H1 (cell line): ENCODE measurements at regions not wholly inside any gene's neighbourhood (a gene's known extent, or its start where the extent isn't known, plus 50 kb on each side); places are given as distances from the start of the nearest gene placed in this dataset.
A peak's percentile ranks its signal among the peaks of the same experiment; 100 is the strongest.

Experiments
- CTCF ChIA-PET: fragments of 300-600 bp; sonication (Branson Sonifier 250); formaldehyde crosslinking; loops from one replicate; lab custom pipeline; 2021; ENCODE audit not compliant: partially characterized antibody; lab: Charles Lee
- POLR2A ChIA-PET: fragments of 300-600 bp; sonication (Branson Sonifier 250); formaldehyde crosslinking; loops from one replicate; lab custom pipeline; 2021; ENCODE audit warnings: inconsistent platforms; ENCODE audit not compliant: partially characterized antibody; lab: Charles Lee
- DNase-seq, 2 experiments: peaks; one replicate each; pipeline versions ENCODE4 v3.0.0 to v3.0.0-alpha.2; 2010 to 2022; ENCODE audit warnings: low spot score in 2 of 2, low read depth in 1 of 2, mixed read lengths in 1 of 2
- FAIRE-seq: peaks from 2 replicates; lab custom pipeline; 2011; peaks lifted over from hg19 to GRCh38; lab: Jason Lieb, UNC
- H2AFZ ChIP-seq: 2 replicates; pipeline ENCODE4 v1.8.1; 2012; ENCODE audit warnings: low read length, inconsistent platforms
- H2AK5ac ChIP-seq: 2 replicates; pipeline ENCODE4 v1.6.1; 2013; ENCODE audit warnings: low read depth, low read length
- H2BK120ac ChIP-seq: replicated peaks from 2 replicates; pipeline ENCODE3; 2013; ENCODE audit warnings: low read depth, low read length, inconsistent platforms
- H2BK12ac ChIP-seq: 2 replicates; pipeline ENCODE4 v1.6.1; 2013; ENCODE audit warnings: low read depth, low read length
- H2BK15ac ChIP-seq: 2 replicates; pipeline ENCODE4 v1.6.1; 2013; ENCODE audit warnings: low read length
- H2BK20ac ChIP-seq: 2 replicates; pipeline ENCODE4 v1.6.1; 2013; ENCODE audit warnings: low read length
- H2BK5ac ChIP-seq: 2 replicates; pipeline ENCODE4 v1.6.1; 2013; ENCODE audit warnings: low read depth, low read length
- H3K14ac ChIP-seq: 2 replicates; pipeline ENCODE4 v1.6.1; 2013; ENCODE audit warnings: inconsistent platforms; ENCODE audit not compliant: insufficient read length
- H3K18ac ChIP-seq: 2 replicates; pipeline ENCODE4 v1.6.1; 2013; ENCODE audit warnings: low read length; ENCODE audit errors: extremely low read depth
- H3K23ac ChIP-seq: 2 replicates; pipeline ENCODE4 v1.6.1; 2013; ENCODE audit warnings: inconsistent platforms; ENCODE audit not compliant: insufficient read length
- H3K23me2 ChIP-seq: 2 replicates; pipeline ENCODE4 v1.6.1; 2013; ENCODE audit warnings: low read depth, low read length
- H3K27ac ChIP-seq: 2 replicates; pipeline ENCODE4 v1.6.1; 2011; ENCODE audit warnings: low read depth, low read length, inconsistent platforms
- H3K27me3 ChIP-seq, 4 experiments: replicated peaks in 1 of 4; 1 replicate in 1 of 4; 2 replicates in 3 of 4; pipeline versions ENCODE4 v1.6.1 to v1.8.1; 2011 to 2013; ENCODE audit warnings: low read length in 3 of 4, mild to moderate bottlenecking in 3 of 4, inconsistent platforms in 2 of 4, mixed read lengths in 2 of 4, moderate library complexity in 1 of 4; ENCODE audit not compliant: control insufficient read depth in 3 of 4, insufficient read depth in 3 of 4; ENCODE audit errors: extremely low read depth in 1 of 4
- H3K36me3 ChIP-seq, 4 experiments: 2 replicates each; pipeline versions ENCODE4 v1.6.1 to v1.8.1; 2011 to 2013; ENCODE audit warnings: mild to moderate bottlenecking in 4 of 4, low read length in 3 of 4, moderate library complexity in 2 of 4, control low read depth in 1 of 4, inconsistent platforms in 1 of 4; ENCODE audit not compliant: insufficient read depth in 4 of 4, control insufficient read depth in 2 of 4
- H3K4ac ChIP-seq: replicated peaks from 2 replicates; pipeline ENCODE3; 2013; ENCODE audit warnings: low read length, low read depth, mixed read lengths, inconsistent platforms; ENCODE audit not compliant: insufficient read length
- H3K4me1 ChIP-seq, 4 experiments: replicated peaks in 1 of 4; 1 replicate in 1 of 4; 2 replicates in 3 of 4; pipeline versions ENCODE4 v1.6.1 to v1.8.1; 2011 to 2013; ENCODE audit warnings: low read length in 3 of 4, inconsistent platforms in 2 of 4, mixed read lengths in 1 of 4; ENCODE audit not compliant: insufficient read depth in 4 of 4, control insufficient read depth in 3 of 4
- H3K4me2 ChIP-seq, 2 experiments: 2 replicates each; pipeline versions ENCODE4 v1.6.1 to v1.8.1; 2011 to 2013; ENCODE audit warnings: low read depth in 2 of 2, low read length in 2 of 2, control low read depth in 1 of 2, inconsistent platforms in 1 of 2, mild to moderate bottlenecking in 1 of 2; ENCODE audit not compliant: insufficient read depth in 1 of 2
- H3K4me3 ChIP-seq, 4 experiments: fragments of 200-600, 300-600 bp in 1 of 4; sonication (generic), shearing (Covaris generic), sonication (Bioruptor Twin) in 1 of 4; 2 replicates each; pipeline versions ENCODE4 v1.5.1 to v1.8.1; 2011 to 2016; ENCODE audit warnings: low read length in 4 of 4, low read depth in 3 of 4, control low read depth in 2 of 4, inconsistent platforms in 2 of 4, mild to moderate bottlenecking in 2 of 4, mixed read lengths in 1 of 4, moderate library complexity in 1 of 4; ENCODE audit not compliant: insufficient read depth in 2 of 4; ENCODE audit errors: extremely low read depth in 1 of 4
- H3K56ac ChIP-seq: replicated peaks from 2 replicates; pipeline ENCODE3; 2013; ENCODE audit warnings: low read depth, mild to moderate bottlenecking, mixed read lengths, low read length, inconsistent platforms; ENCODE audit not compliant: insufficient read length
- H3K79me1 ChIP-seq: 2 replicates; pipeline ENCODE4 v1.6.1; 2013; ENCODE audit warnings: low read depth, low read length, control low read depth
- H3K79me2 ChIP-seq, 2 experiments: 2 replicates each; pipeline versions ENCODE4 v1.6.1 to v1.8.1; 2012 to 2013; ENCODE audit warnings: low read length in 2 of 2, mild to moderate bottlenecking in 2 of 2, inconsistent platforms in 1 of 2; ENCODE audit not compliant: insufficient read depth in 2 of 2, control insufficient read depth in 1 of 2
- H3K9ac ChIP-seq, 4 experiments: replicated peaks in 1 of 4; 1 replicate in 1 of 4; 2 replicates in 3 of 4; pipeline versions ENCODE4 v1.6.1 to v1.8.1; 2011 to 2013; ENCODE audit warnings: low read depth in 3 of 4, low read length in 3 of 4, control low read depth in 2 of 4, mild to moderate bottlenecking in 2 of 4, moderate library complexity in 2 of 4, inconsistent platforms in 1 of 4; ENCODE audit errors: extremely low read depth in 1 of 4
- H3K9me3 ChIP-seq, 2 experiments: 2 replicates each; pipeline versions ENCODE4 v1.6.1 to v1.8.1; 2012 to 2013; ENCODE audit warnings: mild to moderate bottlenecking in 2 of 2, moderate library complexity in 2 of 2, control low read depth in 1 of 2, inconsistent platforms in 1 of 2, low read depth in 1 of 2, low read length in 1 of 2, mixed read lengths in 1 of 2; ENCODE audit not compliant: insufficient read depth in 2 of 2
- H4K20me1 ChIP-seq, 2 experiments: replicated peaks in 1 of 2; 2 replicates each; pipeline versions ENCODE3 to v1.8.1; 2011 to 2013; ENCODE audit warnings: inconsistent platforms in 2 of 2, low read length in 2 of 2, mild to moderate bottlenecking in 1 of 2; ENCODE audit not compliant: insufficient read depth in 2 of 2, control insufficient read depth in 1 of 2
- H4K5ac ChIP-seq: 2 replicates; pipeline ENCODE4 v1.6.1; 2013; ENCODE audit warnings: low read length, low read depth, mixed read lengths, inconsistent platforms; ENCODE audit not compliant: insufficient read length
- H4K8ac ChIP-seq: 2 replicates; pipeline ENCODE4 v1.8.0; 2013; ENCODE audit warnings: mild to moderate bottlenecking, moderate library complexity, low read length, inconsistent platforms; ENCODE audit not compliant: insufficient read depth; ENCODE audit errors: extremely low read depth
- H4K91ac ChIP-seq: replicated peaks from 2 replicates; pipeline ENCODE3; 2013; ENCODE audit warnings: low read length, mixed read lengths, inconsistent platforms; ENCODE audit not compliant: insufficient read length
- CHD1 ChIP-seq: IDR thresholded peaks from 2 replicates; pipeline ENCODE4 v1.6.1; 2012; ENCODE audit warnings: low read depth, low read length, improper control_type of control experiment
- E2F6 ChIP-seq: IDR thresholded peaks from 2 replicates; pipeline ENCODE4 v1.6.1; 2012; ENCODE audit warnings: inconsistent platforms
- HDAC6 ChIP-seq: IDR thresholded peaks from one replicate; pipeline ENCODE4 v1.7.1; 2012; ENCODE audit warnings: low read depth, mild to moderate bottlenecking, inconsistent platforms, low read length, moderate library complexity
- MAFK ChIP-seq: IDR thresholded peaks from 2 replicates; pipeline ENCODE4 v1.6.1; 2012; ENCODE audit warnings: low read depth, mild to moderate bottlenecking, improper control_type of control experiment, low read length
- NRF1 ChIP-seq: IDR thresholded peaks from 2 replicates; pipeline ENCODE4 v1.6.1; 2011; ENCODE audit warnings: mild to moderate bottlenecking, low read depth, low read length, improper control_type of control experiment
- RAD21 ChIP-seq, 2 experiments: IDR thresholded peaks in 1 of 2; conservative IDR thresholded peaks in 1 of 2; 2 replicates each; pipeline ENCODE4 v1.6.1; 2011; ENCODE audit warnings: low read depth in 2 of 2, low read length in 2 of 2, improper control_type of control experiment in 1 of 2, inconsistent platforms in 1 of 2, mild to moderate bottlenecking in 1 of 2, moderate library complexity in 1 of 2
- RBBP5 ChIP-seq: IDR thresholded peaks from 2 replicates; pipeline ENCODE4 v1.7.1; 2012; ENCODE audit warnings: low read depth, mild to moderate bottlenecking, inconsistent platforms, low read length, moderate library complexity, borderline replicate concordance
- RFX5 ChIP-seq: IDR thresholded peaks from 2 replicates; pipeline ENCODE4 v1.6.1; 2011; ENCODE audit warnings: low read depth, low read length, improper control_type of control experiment, borderline replicate concordance
- TEAD4 ChIP-seq: IDR thresholded peaks from 2 replicates; pipeline ENCODE4 v1.6.1; 2012; ENCODE audit warnings: low read depth, low read length, inconsistent platforms, mixed read lengths
- WGBS, 2 experiments: shearing (Covaris generic) in 1 of 2; methylation state at CpG; one replicate each; pipeline versions ENCODE4 v1.1.6 to v1.1.7; 2013 to 2015; ENCODE audit warnings: low lambda C conversion rate in 2 of 2, mixed read lengths in 2 of 2, inconsistent platforms in 1 of 2, low coverage in 1 of 2, missing lambda C conversion rate in 1 of 2; ENCODE audit not compliant: insufficient replicate concordance in 2 of 2, insufficient coverage in 1 of 2, insufficient read length in 1 of 2; ENCODE audit errors: extremely low coverage in 1 of 2, missing lambda C conversion rate in 1 of 2; 5-methylcytosine and 5-hydroxymethylcytosine counted together
- TF ChIP-seq, protein P1 (sequence below): IDR thresholded peaks from 2 replicates; pipeline ENCODE4 v1.6.1; 2011; ENCODE audit warnings: low read depth, mild to moderate bottlenecking, low read length; ENCODE audit not compliant: insufficient read depth

DNA sequence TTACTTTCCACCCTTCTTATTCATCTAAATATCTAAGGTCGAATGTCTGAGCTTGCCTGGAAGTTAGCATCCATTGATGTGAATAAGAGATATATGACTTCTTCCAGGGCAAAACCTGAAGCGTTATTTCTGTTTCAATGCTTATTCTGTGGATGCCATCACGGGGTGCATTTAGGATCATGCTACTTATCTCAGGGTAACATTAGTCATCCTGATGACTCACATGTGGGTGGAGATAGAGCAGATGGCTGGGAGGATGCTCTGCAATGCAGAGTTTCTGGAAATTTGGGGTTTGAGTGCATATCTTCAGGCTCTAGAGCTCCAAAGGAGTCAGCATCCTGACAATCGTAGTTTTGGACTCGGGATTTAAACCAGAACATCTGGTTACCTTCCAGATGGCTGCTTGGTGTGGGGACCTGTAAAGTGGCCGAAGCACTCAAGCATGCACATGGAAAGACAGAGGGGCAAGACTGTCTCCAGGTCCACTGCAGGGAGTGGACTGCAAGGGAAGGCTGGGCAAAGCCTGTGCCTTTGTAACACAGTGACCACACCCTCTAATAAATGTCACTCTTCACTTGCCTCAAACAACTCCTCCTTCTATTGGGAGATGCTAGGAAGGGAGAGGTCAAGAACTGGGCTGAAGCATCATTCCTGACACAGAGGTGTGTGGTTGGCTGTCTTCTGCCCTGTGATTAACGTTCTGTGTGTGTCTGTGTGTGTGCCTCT lies 175.2 kb upstream of the SALL1 start:
- Histone ChIP-seq H2BK12ac (0 out of 2 replicates have a peak overlapping the region, but pooled peaks have one; percentile 2), H3K23me2 (no peaks in the 10 kb centered on the region), H2AFZ (no peak overlapping the region), H3K56ac (no peak overlapping the region), H4K8ac (no peak overlapping the region), H4K20me1 (no peaks in the 10 kb centered on the region), H2BK5ac (no peak overlapping the region), H3K4me2 (no peak overlapping the region), H2BK20ac (peak overlapping the region; percentile 9; the same call in 1 of the 2 replicates), H3K79me2 (no peaks in the 10 kb centered on the region), H3K4me3 (no peak overlapping the region), H3K4ac (no peak overlapping the region), H3K14ac (no peak overlapping the region), H3K79me1 (no peaks in the 10 kb centered on the region), H3K4me1 (no peaks in the 10 kb centered on the region; a peak in 2 of 7 replicates), H3K36me3 (no peaks in the 10 kb centered on the region), H3K27me3 (no peaks in the 10 kb centered on the region), H2BK15ac (no peak overlapping the region), H4K91ac (no peak overlapping the region), H3K9ac (no peak overlapping the region), H2BK120ac (no peak overlapping the region), H3K27ac (no peak overlapping the region), H3K18ac (no peak overlapping the region), H4K5ac (no peak overlapping the region), H3K9me3 (peaks cover 4 to 10% of the 10 kb centered on the region in 2 experiments; a peak in 2 of 4 replicates), H2AK5ac (no peak overlapping the region), H3K23ac (no peak overlapping the region)
- 86% methylated on average over 7 of the region's 7 CpGs; no CpG with 5 or more reads in 1 of the 2 experiments for WGBS, 2 experiments
- CTCF ChIA-PET = interaction anchor here (1.2 kb wide), 1 partner anchor 10 kb away, joined by 3 read pairs; no protein-coding TSS in a partner anchor
- TF ChIP-seq MAFK = no peak
- TF ChIP-seq E2F6 = no peak
- TF ChIP-seq RAD21 (IDR thresholded peaks at IDR 0.05 in 1 of 2, conservative IDR thresholded peaks at IDR 0.05 in 1 of 2; ENCODE audit: low read depth in 2 of 2, low read length in 2 of 2) = no peak
- TF ChIP-seq, protein P1, sequence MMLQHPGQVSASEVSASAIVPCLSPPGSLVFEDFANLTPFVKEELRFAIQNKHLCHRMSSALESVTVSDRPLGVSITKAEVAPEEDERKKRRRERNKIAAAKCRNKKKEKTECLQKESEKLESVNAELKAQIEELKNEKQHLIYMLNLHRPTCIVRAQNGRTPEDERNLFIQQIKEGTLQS = no peak
- no peak for TF ChIP-seq TEAD4
- TF ChIP-seq RFX5 = no peak
- no peak for TF ChIP-seq HDAC6
- TF ChIP-seq NRF1 = no peak
- no peak for TF ChIP-seq CHD1
- TF ChIP-seq RBBP5 = no peak
- POLR2A ChIA-PET = no interaction called here
- DNase-seq (no peak), FAIRE-seq (no peak)
